ENCODE measurements at regions not wholly inside any gene's neighbourhood (a gene's known extent, or its start where the extent isn't known, plus 50 kb on each side); places are given as distances from the start of the nearest gene placed in this dataset.
A peak's percentile ranks its signal among the peaks of the same experiment; 100 is the strongest.
"Not testable (repeated sequence)": the region's sequence is repeated elsewhere in the genome, so short reads cannot be mapped to it uniquely, and the experiment has no call there.

- DNase-seq = no peak
Measured at GRCh38 chr1:61572046-61572445, 152.9 kb downstream of the TM2D1 start.

DNA sequence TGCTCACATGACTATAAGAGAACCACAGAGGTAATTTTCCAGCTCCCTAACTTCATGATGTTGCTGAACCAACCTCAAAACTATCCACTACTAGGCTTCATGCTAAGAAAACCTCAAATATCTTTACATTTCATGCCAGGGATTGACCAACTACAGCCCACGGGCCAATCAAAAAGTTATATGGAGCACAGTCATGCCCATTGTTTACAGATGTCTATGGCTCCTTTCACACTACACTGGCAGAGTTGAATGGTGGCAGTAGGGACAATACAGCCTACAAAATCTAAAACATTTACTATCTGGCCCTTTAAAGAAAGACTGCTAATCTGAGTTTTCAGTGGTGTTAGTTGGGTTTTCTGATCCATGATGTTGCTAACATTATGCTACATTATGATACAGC lies 154.8 kb downstream of the TM2D1 start:
- DNase-seq = no peak

DNA sequence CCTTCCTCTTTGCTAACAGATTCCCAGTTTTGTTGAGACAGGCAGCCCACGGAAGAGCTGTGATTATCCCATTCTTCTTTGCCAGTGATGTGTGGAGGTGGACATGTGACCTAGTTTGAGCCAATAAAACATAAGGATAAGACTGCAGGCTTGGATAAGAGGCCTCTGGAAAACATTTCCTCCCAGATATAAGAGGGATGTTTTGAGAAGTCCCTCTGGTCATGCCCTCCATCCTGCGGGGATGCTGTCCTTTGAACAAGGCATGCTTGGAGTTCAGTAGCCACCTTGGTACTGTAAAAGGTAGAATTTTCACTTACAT lies 155.7 kb downstream of the TM2D1 start:
- no peak for DNase-seq

GRCh38 chr1:61568460-61569302 lies 156.3 kb downstream of the TM2D1 start:
- DNase-seq = no peak

- no peak for DNase-seq
Measured at GRCh38 chr1:61566177-61566576, 158.8 kb downstream of the TM2D1 start.

- no peak for DNase-seq
Measured at GRCh38 chr1:61563611-61564010, 161.3 kb downstream of the TM2D1 start.

DNA sequence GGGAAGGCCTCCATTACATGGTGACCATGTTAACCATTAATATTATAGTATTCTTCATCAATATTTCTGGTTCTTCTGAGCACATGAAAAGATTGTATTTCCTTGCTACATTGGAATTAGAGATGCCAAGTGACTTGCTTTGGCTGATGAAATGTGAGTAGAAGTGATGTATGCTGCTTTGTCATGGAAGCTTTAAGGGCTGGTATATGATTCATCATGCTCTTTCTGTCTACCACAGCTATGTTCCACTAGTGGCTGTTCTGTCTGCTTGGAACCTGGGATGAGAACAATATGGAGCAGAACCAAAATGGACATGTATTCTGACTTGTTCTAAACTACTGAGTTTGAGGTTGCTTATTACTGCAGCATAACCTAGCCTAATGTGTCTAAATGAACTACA lies 163.3 kb downstream of the TM2D1 start:
- DNase-seq = no peak

DNA sequence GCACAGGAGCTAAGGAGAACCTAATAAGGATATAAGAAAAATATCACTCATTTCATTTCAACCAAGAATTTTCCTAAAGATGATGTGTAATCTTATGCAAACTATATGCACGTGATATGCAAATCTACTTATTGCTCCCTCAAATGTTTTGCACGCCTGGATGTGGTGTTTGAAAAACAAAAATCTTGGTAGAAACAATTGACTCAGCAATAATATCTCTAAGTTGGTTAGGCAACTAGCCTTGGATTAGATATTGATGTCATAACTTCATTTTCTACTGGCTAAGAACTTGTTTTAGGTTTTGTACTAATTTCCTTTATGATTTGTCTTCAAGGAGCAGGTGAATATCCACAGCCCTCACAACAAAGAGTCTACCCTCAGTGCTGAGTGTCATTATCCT lies 164.6 kb downstream of the TM2D1 start:
- no peak for DNase-seq

DNA sequence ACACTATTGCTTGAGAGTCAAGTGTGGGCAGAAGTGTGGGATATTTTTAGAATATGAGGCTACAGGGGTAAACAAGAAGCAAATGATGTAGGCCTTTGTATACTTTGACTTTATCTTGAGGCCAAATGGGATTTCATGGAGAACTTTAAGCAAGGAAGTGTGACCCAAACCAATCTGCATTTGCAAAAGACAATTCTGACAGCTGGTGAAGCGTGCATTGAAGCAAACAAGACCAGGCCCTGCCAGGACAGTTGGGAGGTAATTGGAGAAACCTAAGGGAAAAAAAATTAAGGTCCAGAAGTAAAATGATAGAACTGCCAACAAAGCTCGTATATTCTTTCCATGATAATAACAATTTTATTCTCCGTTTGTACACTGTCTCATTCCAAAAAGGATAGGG lies 168.3 kb downstream of the TM2D1 start:
- DNase-seq = no peak

DNA sequence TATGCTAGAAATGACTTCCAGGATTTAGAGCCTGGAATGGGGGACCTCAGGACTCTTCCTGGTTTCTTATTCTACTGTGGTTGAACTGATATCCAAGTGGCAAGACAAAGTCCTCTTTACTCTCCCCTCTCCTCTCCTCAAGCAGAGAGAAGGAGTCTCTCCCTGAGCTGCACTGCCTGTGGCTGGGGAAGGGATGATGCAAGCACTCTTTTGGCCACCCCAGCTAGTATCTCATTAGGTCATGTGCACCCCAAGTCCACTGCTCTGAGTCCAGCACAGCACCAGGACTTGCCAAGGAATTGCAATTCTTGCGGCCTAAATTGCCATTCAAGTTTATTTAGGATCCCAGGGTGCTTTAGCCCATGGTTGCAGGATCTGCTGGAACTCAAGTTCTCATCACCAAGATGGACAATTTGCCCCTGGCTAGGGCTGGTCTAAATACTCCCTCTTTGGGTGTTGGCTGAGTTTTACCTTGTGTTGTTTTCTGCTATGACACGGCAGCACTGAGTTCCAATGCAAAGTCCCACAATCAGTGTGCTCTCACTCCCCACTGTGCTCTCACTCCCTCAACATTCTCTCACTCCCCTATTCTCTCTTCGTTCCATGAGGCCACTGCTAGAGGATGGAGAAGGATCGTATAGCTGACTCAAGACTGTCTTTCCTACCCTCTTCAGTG lies 172.2 kb downstream of the TM2D1 start:
- no peak for DNase-seq

- DNase-seq = peak; percentile 17
Measured at GRCh38 chr1:61547302-61547701, 177.6 kb downstream of the TM2D1 start.

DNA sequence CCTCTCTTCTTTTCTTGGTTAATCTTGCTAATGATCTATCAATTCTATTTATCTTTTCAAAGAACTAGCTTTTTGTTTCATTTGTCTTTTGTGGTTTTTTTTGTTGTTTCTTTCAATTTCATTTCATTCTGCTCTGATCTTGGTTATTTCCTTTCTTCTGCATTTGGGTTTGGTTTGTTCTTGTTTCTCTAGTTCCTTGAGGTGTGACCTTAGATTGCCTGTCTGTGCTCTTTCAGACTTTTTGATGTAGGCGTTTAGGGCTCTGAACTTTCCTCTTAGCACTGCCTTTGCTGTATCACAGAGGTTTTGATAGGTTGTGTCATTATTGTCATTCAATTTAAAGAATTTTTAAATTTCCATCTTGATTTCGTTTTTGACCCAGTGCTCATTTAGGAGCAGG lies 180.1 kb downstream of the TM2D1 start:
- DNase-seq = not testable (repeated sequence)

- DNase-seq = not testable (repeated sequence)
Measured at GRCh38 chr1:61543498-61543897, 181.4 kb downstream of the TM2D1 start.

- DNase-seq = no peak
Measured at GRCh38 chr1:61539720-61540462, 185.1 kb downstream of the TM2D1 start.

- DNase-seq = no peak
Measured at GRCh38 chr1:61538228-61538627, 186.7 kb downstream of the TM2D1 start.

- no peak for DNase-seq
Measured at GRCh38 chr1:61536174-61537108, 188.5 kb downstream of the TM2D1 start.

DNA sequence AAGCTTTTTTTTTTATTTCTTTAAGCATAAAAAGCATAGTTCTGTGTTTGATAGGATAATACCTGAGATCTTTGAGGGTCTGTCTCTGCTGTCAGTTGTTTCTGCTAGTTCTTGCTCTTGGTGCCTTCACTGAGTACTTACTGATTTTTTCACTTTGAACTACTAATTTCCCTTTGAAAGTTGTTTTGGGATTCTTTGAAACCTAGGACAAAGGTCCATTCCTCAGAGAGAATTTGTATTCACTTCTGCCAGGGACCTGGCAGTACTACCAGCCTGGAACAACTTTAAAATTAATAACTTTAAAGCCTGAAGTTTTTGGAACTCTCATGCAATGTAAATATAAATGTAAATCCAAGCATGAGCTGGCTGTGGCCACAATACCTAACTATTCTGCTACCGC lies 190.1 kb downstream of the TM2D1 start:
- DNase-seq = no peak

GRCh38 chr1:61533546-61533945 lies 191.4 kb downstream of the TM2D1 start:
- DNase-seq = no peak

GRCh38 chr1:61531716-61532115 lies 193.2 kb downstream of the TM2D1 start:
- no peak for DNase-seq

DNA sequence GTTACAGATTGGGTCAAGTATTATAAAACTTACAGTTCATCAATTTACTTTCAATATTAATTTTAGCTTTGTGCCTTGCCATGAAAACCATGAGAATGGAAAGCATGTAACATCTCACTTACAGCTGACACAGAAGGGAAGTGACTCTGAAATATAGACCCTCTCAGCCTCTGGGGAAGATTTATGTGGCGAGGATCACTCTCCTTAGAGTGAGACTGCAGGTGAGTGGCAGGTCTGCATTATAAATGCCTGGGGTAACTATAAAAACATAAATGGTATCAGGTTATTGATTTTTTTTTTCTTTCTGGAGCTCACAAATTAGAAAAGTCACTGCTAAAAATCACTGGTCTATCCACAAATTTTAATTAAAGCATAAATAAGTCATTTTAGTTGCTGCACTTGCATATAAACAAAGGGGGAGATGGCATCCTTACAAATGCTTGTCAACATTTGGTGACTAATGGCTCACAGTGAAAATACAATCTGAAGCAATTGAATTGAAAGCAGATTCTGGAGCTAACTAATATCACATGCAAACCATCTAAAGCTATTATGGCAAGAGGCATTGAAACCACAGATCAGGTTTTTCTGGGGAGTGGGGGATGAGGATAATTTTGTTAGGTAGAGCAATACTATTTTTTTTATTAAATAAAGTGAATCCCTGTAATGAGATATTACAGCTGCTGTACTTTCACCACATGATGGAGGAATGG lies 200.9 kb downstream of the TM2D1 start:
- DNase-seq = no peak

GRCh38 chr1:61523229-61523628 lies 201.7 kb downstream of the TM2D1 start:
- no peak for DNase-seq

DNA sequence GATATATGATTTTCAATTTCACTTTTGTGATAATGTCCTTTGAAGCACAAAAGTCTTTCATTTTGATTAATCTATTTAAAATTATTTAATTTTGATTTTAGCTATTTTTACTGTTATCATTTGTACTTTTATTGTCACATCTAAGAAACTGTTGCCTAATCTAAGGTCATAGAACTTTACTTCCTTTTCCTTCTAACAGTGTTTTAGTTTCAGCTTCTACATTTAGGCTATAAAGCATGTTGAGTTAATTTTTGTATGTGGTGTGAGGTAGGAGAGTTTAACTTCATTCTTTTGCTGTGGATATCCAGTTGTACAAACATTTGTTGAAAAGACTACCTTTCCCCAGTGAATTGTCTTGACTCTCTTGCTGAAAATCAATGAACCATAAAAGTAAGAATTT lies 204.5 kb downstream of the TM2D1 start:
- DNase-seq = no peak

All from stimulated activated CD4-positive, alpha-beta T cell treated with anti-CD3 and anti-CD28 coated beads, Interleukin-1b, Interleukin-23, amount 100 ng/mL, for 48 hours (primary cell).